A549 (cell line): ENCODE measurements at regions not wholly inside any gene's neighbourhood (a gene's known extent, or its start where the extent isn't known, plus 50 kb on each side); places are given as distances from the start of the nearest gene placed in this dataset.

Experiments
- ATAC-seq, 2 experiments: fragments of 200-7000 bp in 1 of 2; fragments of >200 bp in 1 of 2; cut with Nextera tagmentation in 1 of 2; cut with Tn5 transposase in 1 of 2; 3 replicates each; pipeline versions ENCODE4 v1.8.0 to v1.9.1; 2018 to 2020; ENCODE audit warnings: mild to moderate bottlenecking in 1 of 2, moderate library complexity in 1 of 2
- CTCF ChIA-PET: fragments of 300-600 bp; sonication (Branson Sonifier 250); formaldehyde crosslinking; extraction: SDS; loops from one replicate; lab custom pipeline; 2021; ENCODE audit warnings: antibody characterized with exemption, inconsistent platforms; lab: Yijun Ruan, JAX
- POLR2A ChIA-PET: fragments of 350-600 bp; formaldehyde crosslinking; extraction: SDS; loops from one replicate; lab custom pipeline; 2021; ENCODE audit warnings: antibody characterized with exemption, inconsistent platforms; lab: Yijun Ruan, JAX
- DNase-seq, 2 experiments: peaks; one replicate each; pipeline versions ENCODE4 v3.0.0 to v3.0.0-alpha.2; 2011 to 2016; ENCODE audit warnings: low read depth in 1 of 2, low spot score in 1 of 2
- FAIRE-seq: peaks from 2 replicates; lab custom pipeline; 2011; peaks lifted over from hg19 to GRCh38; lab: Jason Lieb, UNC
- H3K27ac ChIP-seq, 2 experiments: fragments of >200 bp; sonication (Bioruptor Twin); formaldehyde crosslinking; 3 replicates each; pipeline ENCODE4 v1.5.1; 2016 to 2017
- H3K4me1 ChIP-seq: fragments of >200 bp; sonication (Bioruptor Twin); formaldehyde crosslinking; 3 replicates; pipeline ENCODE4 v1.6.1; 2016
- H3K4me2 ChIP-seq: fragments of >200 bp; sonication (Bioruptor Twin); formaldehyde crosslinking; 3 replicates; pipeline ENCODE4 v1.6.1; 2016
- H3K4me3 ChIP-seq: fragments of >200 bp; sonication (Bioruptor Twin); formaldehyde crosslinking; 3 replicates; pipeline ENCODE4 v1.5.1; 2016
- H3K9me3 ChIP-seq: fragments of >200 bp; sonication (Bioruptor Twin); formaldehyde crosslinking; 3 replicates; pipeline ENCODE4 v1.6.1; 2016
- CBX2 ChIP-seq: fragments of 200-600 bp; sonication (generic); IDR thresholded peaks from 2 replicates; pipeline ENCODE4 v1.6.1; 2016; ENCODE audit warnings: low read depth, mild to moderate bottlenecking, borderline replicate concordance
- CHD2 ChIP-seq: fragments of 150-350 bp; IDR thresholded peaks from 2 replicates; pipeline ENCODE4 v1.6.1; 2014; ENCODE audit warnings: low read length; ENCODE audit not compliant: partially characterized antibody
- EHMT2 ChIP-seq: fragments of 200-600 bp; sonication (generic); IDR thresholded peaks from 2 replicates; pipeline ENCODE4 v1.6.1; 2016; ENCODE audit warnings: antibody characterized with exemption, low read depth, mild to moderate bottlenecking, moderate library complexity
- HES2 ChIP-seq: fragments of >200 bp; sonication (Bioruptor Twin); formaldehyde crosslinking; IDR thresholded peaks from 2 replicates; pipeline ENCODE4 v1.6.1; 2016
- HMGXB4 ChIP-seq: fragments of 250-450 bp; sonication (Bioruptor Pico); IDR thresholded peaks from 2 replicates; pipeline ENCODE4 v1.5.0; 2021; ENCODE audit warnings: mild to moderate bottlenecking, moderate library complexity, borderline replicate concordance
- HOXB5 ChIP-seq: fragments of 250-450 bp; sonication (Bioruptor Pico); IDR thresholded peaks from 2 replicates; pipeline ENCODE4 v1.5.0; 2020; ENCODE audit warnings: mild to moderate bottlenecking, moderate library complexity
- KDM5A ChIP-seq: fragments of 200-600 bp; sonication (generic); IDR thresholded peaks from 2 replicates; pipeline ENCODE4 v1.6.1; 2016; ENCODE audit warnings: antibody characterized with exemption, mild to moderate bottlenecking
- MAX ChIP-seq: IDR thresholded peaks from 2 replicates; pipeline ENCODE4 v1.6.1; 2012
- MAZ ChIP-seq: fragments of 150-350 bp; IDR thresholded peaks from 2 replicates; pipeline ENCODE4 v1.6.1; 2014; ENCODE audit warnings: antibody characterized with exemption, low read depth, low read length, borderline replicate concordance
- NR3C1 ChIP-seq: fragments of >200 bp; sonication (Bioruptor Twin); formaldehyde crosslinking; IDR thresholded peaks from 3 replicates; pipeline ENCODE4 v1.6.1; 2017
- RAD21 ChIP-seq, 2 experiments: fragments of >200 bp in 1 of 2; sonication (Bioruptor Twin) in 1 of 2; formaldehyde crosslinking in 1 of 2; IDR thresholded peaks in 1 of 2; conservative IDR thresholded peaks in 1 of 2; 2 replicates in 1 of 2; 3 replicates in 1 of 2; pipeline ENCODE4 v1.6.1; 2012 to 2018; ENCODE audit warnings: inconsistent platforms in 1 of 2
- RCOR1 ChIP-seq: fragments of 150-350 bp; IDR thresholded peaks from 2 replicates; pipeline ENCODE4 v1.6.1; 2014; ENCODE audit warnings: antibody characterized with exemption, low read length, low read depth
- RFX5 ChIP-seq: fragments of 450-650 bp; IDR thresholded peaks from 2 replicates; pipeline ENCODE4 v1.7.1; 2014; ENCODE audit warnings: antibody characterized with exemption, mild to moderate bottlenecking, moderate library complexity
- RNF2 ChIP-seq: fragments of 200-600 bp; sonication (generic); IDR thresholded peaks from 2 replicates; pipeline ENCODE4 v1.6.1; 2016; ENCODE audit warnings: low read depth, mild to moderate bottlenecking, antibody characterized with exemption, moderate library complexity, borderline replicate concordance
- ZC3H11A ChIP-seq: fragments of 450-650 bp; IDR thresholded peaks from 2 replicates; pipeline ENCODE4 v1.6.1; 2014; ENCODE audit warnings: antibody characterized with exemption, mild to moderate bottlenecking
- ZFP36 ChIP-seq: fragments of 450-650 bp; IDR thresholded peaks from 2 replicates; pipeline ENCODE4 v1.6.1; 2014; ENCODE audit warnings: borderline replicate concordance; ENCODE audit not compliant: partially characterized antibody
- ZNF302 ChIP-seq: fragments of 250-450 bp; sonication (Bioruptor Pico); IDR thresholded peaks from 2 replicates; pipeline ENCODE4 v1.9.0; 2021; ENCODE audit warnings: inconsistent platforms, mild to moderate bottlenecking, moderate library complexity
- WGBS: methylation state at CpG from one replicate; pipeline ENCODE4 v1.1.6; 2017; ENCODE audit errors: missing lambda C conversion rate; 5-methylcytosine and 5-hydroxymethylcytosine counted together
- TF ChIP-seq, protein P1 (sequence below): fragments of 200-600 bp; sonication (generic); IDR thresholded peaks from 2 replicates; pipeline ENCODE4 v1.6.1; 2016; ENCODE audit warnings: antibody characterized with exemption, mild to moderate bottlenecking, moderate library complexity

DNA sequence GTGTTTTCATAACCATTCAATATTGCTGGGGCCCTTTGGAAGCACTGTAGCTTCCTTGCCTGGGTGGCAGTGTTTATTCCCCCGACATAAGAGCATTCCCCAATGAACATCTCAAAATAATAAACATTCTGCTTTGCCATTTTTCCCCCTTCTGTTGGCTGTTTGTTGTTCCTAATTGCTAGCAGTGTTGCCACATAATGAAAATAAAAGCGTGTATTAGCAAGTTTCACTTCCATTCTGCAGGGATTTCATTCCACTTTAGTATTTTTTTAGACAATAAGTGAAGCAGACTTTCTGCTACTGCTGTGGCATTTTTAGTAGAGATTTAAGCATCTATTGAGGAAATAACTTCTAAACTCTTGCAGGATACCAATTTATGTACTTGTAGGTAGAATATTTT lies 154.7 kb upstream of the GALNT13 start (continued):
- TF ChIP-seq HMGXB4 (CRISPR knock-in tag) (no peak), CBX2 (no peak), RNF2 (no peak)
- TF ChIP-seq, all 56 proteins: peak for 0

- ATAC-seq (no peak), FAIRE-seq (no peak), DNase-seq (no peak)
- no peak for TF ChIP-seq MAZ
- Histone ChIP-seq H3K4me2 (no peak overlapping the region), H3K27ac (no peak overlapping the region), H3K4me1 (no peaks in the 10 kb centered on the region), H3K4me3 (no peak overlapping the region), H3K9me3 (no peaks in the 10 kb centered on the region)
- POLR2A ChIA-PET = no interaction called here
- CTCF ChIA-PET = no interaction called here
These were observed 132.3 kb upstream of the GALNT13 start for GRCh38 chr2:153739394-153739793.

DNA sequence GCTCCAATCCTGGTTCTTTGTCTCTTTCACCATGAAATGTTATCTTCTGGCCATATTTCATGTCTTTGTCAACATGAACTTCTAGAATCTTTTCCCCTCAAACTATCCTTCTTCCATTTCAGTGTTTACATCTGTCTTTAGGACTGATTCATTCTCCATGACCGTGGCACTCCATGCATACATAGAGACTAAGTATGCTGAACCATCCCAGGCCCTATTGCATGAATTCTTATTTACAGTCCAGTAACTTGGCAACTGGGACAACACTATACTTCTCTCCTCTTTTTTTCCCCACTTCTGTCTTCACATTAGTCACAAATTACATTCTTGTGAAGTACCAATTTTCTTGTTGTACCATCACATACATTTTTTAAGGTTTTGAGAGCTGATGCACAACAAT lies 109.8 kb upstream of the GALNT13 start:
- Histone ChIP-seq H3K4me2 (no peak overlapping the region), H3K27ac (no peak overlapping the region), H3K4me1 (no peaks in the 10 kb centered on the region), H3K9me3 (peaks cover 2% of the 10 kb centered on the region; the same call in 2 of the 3 replicates), H3K4me3 (no peak overlapping the region)
- ATAC-seq = no peak
- no peak for FAIRE-seq
- POLR2A ChIA-PET = no interaction called here
- DNase-seq = no peak
- 3% methylated on average over 1 of the region's 1 CpG for WGBS
- no peak for TF ChIP-seq NR3C1
- TF ChIP-seq, all 56 proteins: peak for 0
- CTCF ChIA-PET = no interaction called here

DNA sequence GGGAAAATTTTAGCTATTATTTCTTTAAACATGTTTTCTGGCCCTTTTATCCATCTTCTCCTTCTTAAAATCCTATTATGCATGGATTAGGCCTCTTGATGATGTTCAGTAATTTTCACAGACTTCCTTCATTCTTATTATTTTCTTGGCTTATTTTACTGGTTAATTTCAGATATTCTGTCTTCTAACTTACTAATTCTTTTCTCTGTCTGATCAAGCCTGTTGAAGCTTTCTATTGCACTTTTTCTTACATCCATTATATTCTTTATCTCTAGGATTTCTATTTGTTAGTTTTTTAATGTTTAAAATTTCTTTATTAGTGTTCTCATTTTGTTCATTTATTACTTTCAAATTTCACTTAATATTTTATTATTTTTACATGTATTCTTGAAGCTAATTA lies 105.3 kb upstream of the GALNT13 start:
- Histone ChIP-seq H3K4me1 (no peaks in the 10 kb centered on the region), H3K4me2 (no peak overlapping the region), H3K9me3 (peaks cover 2% of the 10 kb centered on the region; the same call in 2 of the 3 replicates), H3K4me3 (no peak overlapping the region), H3K27ac (no peak overlapping the region)
- DNase-seq (no peak), FAIRE-seq (no peak), ATAC-seq (no peak)
- POLR2A ChIA-PET = no interaction called here
- no peak for TF ChIP-seq RAD21 (conservative IDR thresholded peaks at IDR 0.05 in 1 of 2, IDR thresholded peaks at IDR 0.05 in 1 of 2)
- TF ChIP-seq ZC3H11A = no peak
- TF ChIP-seq ZFP36 = no peak
- TF ChIP-seq CBX2 = no peak
- TF ChIP-seq RFX5 = no peak
- CTCF ChIA-PET = no interaction called here

- peak in 1 of 2 experiments; percentile 47; a peak in 3 of 6 replicates for ATAC-seq
- no peak for FAIRE-seq
- CTCF ChIA-PET = no interaction called here
- Histone ChIP-seq H3K4me3 (no peak overlapping the region), H3K27ac (no peak overlapping the region), H3K4me2 (no peak overlapping the region), H3K9me3 (peaks cover 2% of the 10 kb centered on the region; the same call in 2 of the 3 replicates), H3K4me1 (no peaks in the 10 kb centered on the region)
- POLR2A ChIA-PET = no interaction called here
- 24% methylated on average over 4 of the region's 4 CpGs for WGBS
- DNase-seq = peak in 1 of 2 experiments; percentile 13
- TF ChIP-seq CHD2 (no peak), RAD21 (conservative IDR thresholded peaks at IDR 0.05 in 1 of 2, IDR thresholded peaks at IDR 0.05 in 1 of 2) (peak in 1 of 2 experiments; percentile 32; a peak in 2 of 5 replicates), HOXB5 (CRISPR knock-in tag) (no peak)
- TF ChIP-seq, all 56 proteins: peak for 1
These were observed 101.2 kb upstream of the GALNT13 start for GRCh38 chr2:153770359-153770991.

DNA sequence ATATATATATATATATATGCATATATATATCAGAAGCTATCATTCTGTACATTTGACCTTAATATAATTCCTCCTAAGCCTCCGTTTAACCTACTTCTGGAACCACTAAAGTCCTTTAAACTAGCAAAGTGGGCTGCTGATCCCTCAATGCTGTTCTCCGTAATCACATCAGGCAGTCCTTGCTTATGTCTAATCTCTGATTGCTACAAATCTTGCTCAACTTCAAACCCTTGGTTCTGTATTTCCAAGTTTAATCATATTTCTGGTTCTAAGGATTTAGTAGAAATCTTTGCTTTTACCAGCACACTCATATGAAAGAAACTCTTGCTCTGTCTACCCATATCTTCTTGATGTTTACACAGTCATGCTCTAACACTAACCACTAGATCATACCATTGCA lies 91.5 kb upstream of the GALNT13 start:
- no peak overlapping the region for H3K27ac ChIP-seq
- H3K4me2 ChIP-seq = no peak overlapping the region
- WGBS = 34% methylated on average over 2 of the region's 2 CpGs
- DNase-seq (no peak), ATAC-seq (no peak), FAIRE-seq (no peak)
- ChIA-PET CTCF (no interaction called here), POLR2A (no interaction called here)
- H3K4me3 ChIP-seq = no peak overlapping the region
- H3K9me3 ChIP-seq = no peaks in the 10 kb centered on the region
- H3K4me1 ChIP-seq = no peaks in the 10 kb centered on the region
- TF ChIP-seq MAX (no peak), ZNF302 (CRISPR knock-in tag) (no peak), NR3C1 (no peak), RCOR1 (no peak), EHMT2 (no peak), KDM5A (no peak), HES2 (no peak)
- TF ChIP-seq, protein P1, sequence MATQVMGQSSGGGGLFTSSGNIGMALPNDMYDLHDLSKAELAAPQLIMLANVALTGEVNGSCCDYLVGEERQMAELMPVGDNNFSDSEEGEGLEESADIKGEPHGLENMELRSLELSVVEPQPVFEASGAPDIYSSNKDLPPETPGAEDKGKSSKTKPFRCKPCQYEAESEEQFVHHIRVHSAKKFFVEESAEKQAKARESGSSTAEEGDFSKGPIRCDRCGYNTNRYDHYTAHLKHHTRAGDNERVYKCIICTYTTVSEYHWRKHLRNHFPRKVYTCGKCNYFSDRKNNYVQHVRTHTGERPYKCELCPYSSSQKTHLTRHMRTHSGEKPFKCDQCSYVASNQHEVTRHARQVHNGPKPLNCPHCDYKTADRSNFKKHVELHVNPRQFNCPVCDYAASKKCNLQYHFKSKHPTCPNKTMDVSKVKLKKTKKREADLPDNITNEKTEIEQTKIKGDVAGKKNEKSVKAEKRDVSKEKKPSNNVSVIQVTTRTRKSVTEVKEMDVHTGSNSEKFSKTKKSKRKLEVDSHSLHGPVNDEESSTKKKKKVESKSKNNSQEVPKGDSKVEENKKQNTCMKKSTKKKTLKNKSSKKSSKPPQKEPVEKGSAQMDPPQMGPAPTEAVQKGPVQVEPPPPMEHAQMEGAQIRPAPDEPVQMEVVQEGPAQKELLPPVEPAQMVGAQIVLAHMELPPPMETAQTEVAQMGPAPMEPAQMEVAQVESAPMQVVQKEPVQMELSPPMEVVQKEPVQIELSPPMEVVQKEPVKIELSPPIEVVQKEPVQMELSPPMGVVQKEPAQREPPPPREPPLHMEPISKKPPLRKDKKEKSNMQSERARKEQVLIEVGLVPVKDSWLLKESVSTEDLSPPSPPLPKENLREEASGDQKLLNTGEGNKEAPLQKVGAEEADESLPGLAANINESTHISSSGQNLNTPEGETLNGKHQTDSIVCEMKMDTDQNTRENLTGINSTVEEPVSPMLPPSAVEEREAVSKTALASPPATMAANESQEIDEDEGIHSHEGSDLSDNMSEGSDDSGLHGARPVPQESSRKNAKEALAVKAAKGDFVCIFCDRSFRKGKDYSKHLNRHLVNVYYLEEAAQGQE = no peak
